Kidney tubule cell (primary cell): ENCODE measurements at regions not wholly inside any gene's neighbourhood (a gene's known extent, or its start where the extent isn't known, plus 50 kb on each side); places are given as distances from the start of the nearest gene placed in this dataset.

Source experiments
- DNase-seq: peaks from one replicate; pipeline ENCODE4 v3.0.0-alpha.2; 2018; ENCODE audit warnings: low spot score

DNA sequence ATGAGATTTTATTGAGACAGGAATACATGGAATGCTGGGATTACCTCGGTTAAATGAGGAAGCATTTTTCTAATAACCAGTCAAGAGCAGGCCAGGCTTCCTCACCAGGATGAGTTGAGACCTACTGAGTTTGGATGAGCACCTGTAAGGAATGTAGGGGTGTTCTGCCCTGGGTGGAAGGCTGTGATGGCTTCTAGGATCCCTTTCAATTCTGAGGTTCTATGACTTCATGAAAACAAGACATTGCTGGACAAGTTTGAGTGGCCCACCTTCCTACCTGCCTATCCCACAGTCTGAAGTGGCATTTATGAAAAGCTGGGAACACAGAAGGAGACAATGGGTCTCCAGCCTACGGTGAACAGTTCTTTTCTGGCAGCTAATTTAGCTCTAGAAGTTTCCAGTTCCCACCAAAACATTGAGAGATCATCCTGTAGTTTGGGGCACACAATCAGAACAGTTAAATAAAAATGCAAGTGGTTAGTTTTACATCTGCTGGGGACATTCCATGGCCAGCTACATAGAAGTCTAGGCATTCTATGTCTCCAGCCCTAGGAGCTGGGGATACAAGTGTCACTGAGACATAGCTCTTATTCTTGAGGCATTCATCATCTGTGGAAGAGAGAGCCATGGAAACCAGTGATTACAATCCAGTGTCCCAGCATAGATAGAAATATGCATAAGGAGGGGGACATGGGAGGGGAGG, 51.3 kb upstream of the TSPAN2 start:
- no peak for DNase-seq

DNA sequence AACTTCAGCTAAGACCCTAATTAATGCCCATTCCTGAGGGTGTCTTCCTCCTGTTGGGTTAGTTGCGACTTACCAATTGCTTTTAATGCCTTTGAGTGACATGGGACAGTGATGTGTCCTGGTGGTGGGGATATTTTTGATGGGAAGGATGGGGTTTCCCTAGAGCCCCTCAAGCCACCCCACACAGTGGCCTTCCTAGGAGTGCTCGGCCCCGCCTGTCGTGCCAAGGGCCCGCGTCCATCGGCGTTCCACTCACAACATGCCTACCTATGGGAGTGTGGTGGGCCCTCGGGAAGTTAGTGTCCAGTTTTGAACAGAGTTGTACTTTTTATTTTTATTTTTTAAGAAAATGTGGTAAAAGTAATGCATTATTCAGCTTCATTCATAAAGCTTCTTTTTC, 50.1 kb upstream of the TSPAN2 start:
- no peak for DNase-seq
